ENCODE measurements at regions not wholly inside any gene's neighbourhood (a gene's known extent, or its start where the extent isn't known, plus 50 kb on each side); places are given as distances from the start of the nearest gene placed in this dataset.

- Histone ChIP-seq H3K18ac (ENCODE audit: low read depth, low read length) (no peak overlapping the region), H3K9ac (ENCODE audit: low read depth, low read length) (no peak overlapping the region), H3K23ac (ENCODE audit: low read depth, low read length) (no peak overlapping the region), H3K14ac (replicated peaks; ENCODE audit: low read depth, low read length) (no peak overlapping the region), H3K56ac (ENCODE audit: extremely low read depth, insufficient read depth, low read length) (no peak overlapping the region), H2BK5ac (ENCODE audit: low read depth, low read length, poor library complexity, severe bottlenecking) (no peak overlapping the region), H3K36me3 (ENCODE audit: control insufficient read depth, insufficient read depth, low read length) (no peaks in the 10 kb centered on the region), H2AK5ac (ENCODE audit: low read depth, low read length) (no peak overlapping the region), H4K20me1 (ENCODE audit: insufficient read depth, low read length) (no peaks in the 10 kb centered on the region), H2BK15ac (ENCODE audit: low read depth, low read length) (no peak overlapping the region), H3K9me3 (ENCODE audit: control insufficient read depth, insufficient read depth, low read length) (no peaks in the 10 kb centered on the region), H2AK9ac (replicated peaks; ENCODE audit: low read depth, low read length, poor library complexity) (no peak overlapping the region), H3K4ac (ENCODE audit: low read depth, low read length) (no peak overlapping the region), H3K4me2 (ENCODE audit: low read depth, low read length) (no peak overlapping the region), H3K4me1 (ENCODE audit: control insufficient read depth, insufficient read depth, low read length) (peaks cover 8% of the 10 kb centered on the region; the same call in 1 of the 2 replicates), H2BK120ac (ENCODE audit: low read depth, low read length) (peak overlapping the region; percentile 11; the same call in 1 of the 2 replicates), H3K27me3 (ENCODE audit: control insufficient read depth, insufficient read depth, low read length) (no peaks in the 10 kb centered on the region), H2BK20ac (ENCODE audit: low read depth, low read length) (no peak overlapping the region), H3K9me1 (ENCODE audit: insufficient read depth, low read length) (peaks cover 11% of the 10 kb centered on the region), H3K79me1 (ENCODE audit: low read depth in 1 of 2, low read length in 2 of 2) (no peaks in the 10 kb centered on the region), H4K5ac (ENCODE audit: low read depth, low read length) (no peak overlapping the region), H4K8ac (ENCODE audit: low read depth in 2 of 2, low read length in 2 of 2) (peak overlapping the region in 1 of 2 experiments; percentile 6; a peak in 1 of 4 replicates), H4K91ac (ENCODE audit: insufficient read depth, low read depth, low read length) (no peak overlapping the region), H3K4me3 (ENCODE audit: insufficient read depth, low read depth, low read length) (no peak overlapping the region), H2AFZ (replicated peaks; ENCODE audit: low read length, poor library complexity) (no peak overlapping the region), H3K27ac (ENCODE audit: insufficient read depth, low read length) (no peak overlapping the region)
- in situ Hi-C loops (cut with MboI; ENCODE audit: low sequenced_read_pairs): no loop called here
- ChIA-PET CTCF (interaction anchor here (0.6 to 1.0 kb wide), 2 partner anchors 181 to 763 kb away, joined by 3 read pairs; no protein-coding TSS in a partner anchor), POLR2A (ENCODE audit: unreplicated experiment) (no interaction called here)
- TF ChIP-seq RCOR1 (IDR thresholded peaks at IDR 0.05; ENCODE audit: insufficient replicate concordance, low read length) (no peak), MAZ (IDR thresholded peaks at IDR 0.05; ENCODE audit: borderline replicate concordance, low read depth, low read length) (no peak), ELK1 (IDR thresholded peaks at IDR 0.05; ENCODE audit: borderline replicate concordance, low read depth, low read length) (no peak), USF2 (IDR thresholded peaks at IDR 0.05; ENCODE audit: low read depth, low read length) (no peak)
- intact Hi-C loops (cut with micrococcal nuclease): no loop called here
- ATAC-seq (ENCODE audit: low read depth) (no peak), DNase-seq (no peak)
- dilution Hi-C loops (cut with HindIII; ENCODE audit: low sequenced_read_pairs, unreplicated experiment): no loop called here
- no TSS peak for BruUV-seq (replicated peaks)
- no CpG with 5 or more reads among the region's 3 CpGs for WGBS, 2 experiments (ENCODE audit: extremely low coverage in 2 of 2, insufficient read length in 1 of 2)
These were observed 60.8 kb upstream of the IVNS1ABP start for GRCh38 chr1:185377831-185378230.

Measured in IMR-90 (cell line).